ENCODE measurements at regions not wholly inside any gene's neighbourhood (a gene's known extent, or its start where the extent isn't known, plus 50 kb on each side); places are given as distances from the start of the nearest gene placed in this dataset.

GRCh38 chr14:86815341-86815740 is 1177.6 kb downstream of the GALC start:
- ChIA-PET CTCF (ENCODE audit: partially characterized antibody) (no interaction called here), POLR2A (ENCODE audit: partially characterized antibody) (no interaction called here)
- no peaks in the 10 kb centered on the region for H3K36me3 ChIP-seq (ENCODE audit: insufficient read depth, low read length)

GRCh38 chr14:86802726-86803125 is 1190.3 kb downstream of the GALC start:
- no peaks in the 10 kb centered on the region for H3K4me1 Mint-ChIP-seq
- Histone ChIP-seq H3K27me3 (ENCODE audit: insufficient read depth, low read length) (no peaks in the 10 kb centered on the region), H3K4me3 (ENCODE audit: low read length in 2 of 2) (no peak overlapping the region), H3K36me3 (ENCODE audit: insufficient read depth, low read length) (no peaks in the 10 kb centered on the region), H3K4me1 (ENCODE audit: insufficient read depth, low read length) (no peaks in the 10 kb centered on the region), H3K27ac (ENCODE audit: low read depth, low read length) (no peak overlapping the region), H3K9me3 (ENCODE audit: control insufficient read depth in 1 of 2, low read length in 2 of 2) (peaks cover 0 to 6% of the 10 kb centered on the region in 2 donors)
- POLR2A ChIA-PET (ENCODE audit: partially characterized antibody) = no interaction called here
- CTCF ChIA-PET (ENCODE audit: partially characterized antibody) = no interaction called here
- no peak overlapping the region for H3K27ac Mint-ChIP-seq
- H3K9me3 Mint-ChIP-seq = peaks cover 0 to 14% (median 8%) of the 10 kb centered on the region in 8 donors
- no peaks in the 10 kb centered on the region for H3K36me3 Mint-ChIP-seq
- intact Hi-C loops (cut with micrococcal nuclease) = no loop called here
- H3K27me3 Mint-ChIP-seq = no peaks in the 10 kb centered on the region
- no peak overlapping the region for H3K4me3 Mint-ChIP-seq
- DNase-seq = no peak

More at GRCh38 chr14:86815341-86815740, 1177.6 kb downstream of the GALC start:
- Mint-ChIP-seq H3K27me3 (no peaks in the 10 kb centered on the region), H3K9me3 (peaks cover 4 to 46% (median 23%) of the 10 kb centered on the region in 8 donors), H3K4me1 (no peaks in the 10 kb centered on the region), H3K4me3 (no peak overlapping the region), H3K36me3 (no peaks in the 10 kb centered on the region), H3K27ac (no peak overlapping the region)
- Histone ChIP-seq H3K4me3 (ENCODE audit: low read length in 2 of 2) (no peak overlapping the region), H3K4me1 (ENCODE audit: insufficient read depth, low read length) (no peaks in the 10 kb centered on the region), H3K27me3 (ENCODE audit: insufficient read depth, low read length) (no peaks in the 10 kb centered on the region), H3K9me3 (ENCODE audit: control insufficient read depth in 1 of 2, low read length in 2 of 2) (no peaks in the 10 kb centered on the region), H3K27ac (ENCODE audit: low read depth, low read length) (no peak overlapping the region)
- intact Hi-C loops (cut with micrococcal nuclease) = no loop called here
- DNase-seq = no peak

- POLR2A ChIA-PET (ENCODE audit: partially characterized antibody) = no interaction called here
- H3K36me3 Mint-ChIP-seq = no peaks in the 10 kb centered on the region
Observed at GRCh38 chr14:86799244-86799647, 1193.7 kb downstream of the GALC start.

GRCh38 chr14:86798330-86798729 is 1194.7 kb downstream of the GALC start:
- Mint-ChIP-seq H3K36me3 (no peaks in the 10 kb centered on the region), H3K27ac (no peak overlapping the region), H3K4me1 (no peaks in the 10 kb centered on the region), H3K27me3 (no peaks in the 10 kb centered on the region), H3K4me3 (no peak overlapping the region), H3K9me3 (peaks cover 2 to 11% (median 8%) of the 10 kb centered on the region in 8 donors)
- ChIA-PET CTCF (ENCODE audit: partially characterized antibody) (no interaction called here), POLR2A (ENCODE audit: partially characterized antibody) (no interaction called here)
- no peaks in the 10 kb centered on the region for H3K36me3 ChIP-seq (ENCODE audit: insufficient read depth, low read length)
- no peaks in the 10 kb centered on the region for H3K27me3 ChIP-seq (ENCODE audit: insufficient read depth, low read length)
- H3K4me1 ChIP-seq (ENCODE audit: insufficient read depth, low read length) = no peaks in the 10 kb centered on the region
- intact Hi-C loops (cut with micrococcal nuclease) = no loop called here
- no peak overlapping the region for H3K27ac ChIP-seq (ENCODE audit: low read depth, low read length)
- no peaks in the 10 kb centered on the region for H3K9me3 ChIP-seq (ENCODE audit: control insufficient read depth in 1 of 2, low read length in 2 of 2)
- no peak for DNase-seq
- no peak overlapping the region for H3K4me3 ChIP-seq (ENCODE audit: low read length in 2 of 2)

More at GRCh38 chr14:86799244-86799647, 1193.7 kb downstream of the GALC start:
- Histone ChIP-seq H3K4me1 (ENCODE audit: insufficient read depth, low read length) (no peaks in the 10 kb centered on the region), H3K36me3 (ENCODE audit: insufficient read depth, low read length) (no peaks in the 10 kb centered on the region), H3K4me3 (ENCODE audit: low read length in 2 of 2) (no peak overlapping the region), H3K9me3 (ENCODE audit: control insufficient read depth in 1 of 2, low read length in 2 of 2) (no peaks in the 10 kb centered on the region), H3K27ac (ENCODE audit: low read depth, low read length) (no peak overlapping the region), H3K27me3 (ENCODE audit: insufficient read depth, low read length) (no peaks in the 10 kb centered on the region)
- peaks cover 0 to 11% (median 10%) of the 10 kb centered on the region in 8 donors for H3K9me3 Mint-ChIP-seq
- H3K4me3 Mint-ChIP-seq = no peak overlapping the region
- H3K27ac Mint-ChIP-seq = no peak overlapping the region
- no peaks in the 10 kb centered on the region for H3K27me3 Mint-ChIP-seq
- DNase-seq = no peak
- no peaks in the 10 kb centered on the region for H3K4me1 Mint-ChIP-seq
- intact Hi-C loops (cut with micrococcal nuclease) = no loop called here
- CTCF ChIA-PET (ENCODE audit: partially characterized antibody) = no interaction called here

- no peaks in the 10 kb centered on the region for H3K36me3 Mint-ChIP-seq
- Histone ChIP-seq H3K27me3 (ENCODE audit: insufficient read depth, low read length) (no peaks in the 10 kb centered on the region), H3K4me3 (ENCODE audit: low read length in 2 of 2) (no peak overlapping the region), H3K4me1 (ENCODE audit: insufficient read depth, low read length) (no peaks in the 10 kb centered on the region), H3K9me3 (ENCODE audit: control insufficient read depth in 1 of 2, low read length in 2 of 2) (no peaks in the 10 kb centered on the region), H3K36me3 (ENCODE audit: insufficient read depth, low read length) (no peaks in the 10 kb centered on the region), H3K27ac (ENCODE audit: low read depth, low read length) (no peak overlapping the region)
- H3K4me3 Mint-ChIP-seq = no peak overlapping the region
- ChIA-PET CTCF (ENCODE audit: partially characterized antibody) (no interaction called here), POLR2A (ENCODE audit: partially characterized antibody) (no interaction called here)
- intact Hi-C loops (cut with micrococcal nuclease) = no loop called here
- H3K27ac Mint-ChIP-seq = no peak overlapping the region
- peaks cover 2 to 11% (median 7%) of the 10 kb centered on the region in 8 donors for H3K9me3 Mint-ChIP-seq
- H3K4me1 Mint-ChIP-seq = no peaks in the 10 kb centered on the region
- no peak for DNase-seq
- H3K27me3 Mint-ChIP-seq = no peaks in the 10 kb centered on the region
Observed at GRCh38 chr14:86797075-86797351, 1196.0 kb downstream of the GALC start.

GRCh38 chr14:86796221-86797074 is 1196.5 kb downstream of the GALC start:
- ChIA-PET CTCF (ENCODE audit: partially characterized antibody) (no interaction called here), POLR2A (ENCODE audit: partially characterized antibody) (no interaction called here)
- DNase-seq = no peak
- no peaks in the 10 kb centered on the region for H3K4me1 ChIP-seq (ENCODE audit: insufficient read depth, low read length)
- no peak overlapping the region for H3K27ac ChIP-seq (ENCODE audit: low read depth, low read length)
- H3K27me3 Mint-ChIP-seq = no peaks in the 10 kb centered on the region
- no peak overlapping the region for H3K4me3 Mint-ChIP-seq
- H3K9me3 ChIP-seq (ENCODE audit: control insufficient read depth in 1 of 2, low read length in 2 of 2) = no peaks in the 10 kb centered on the region
- intact Hi-C loops (cut with micrococcal nuclease) = no loop called here
- H3K4me1 Mint-ChIP-seq = no peaks in the 10 kb centered on the region
- H3K4me3 ChIP-seq (ENCODE audit: low read length in 2 of 2) = no peak overlapping the region
- no peaks in the 10 kb centered on the region for H3K36me3 Mint-ChIP-seq
- H3K9me3 Mint-ChIP-seq = peaks cover 2 to 10% (median 7%) of the 10 kb centered on the region in 8 donors
- no peak overlapping the region for H3K27ac Mint-ChIP-seq
- no peaks in the 10 kb centered on the region for H3K27me3 ChIP-seq (ENCODE audit: insufficient read depth, low read length)
- no peaks in the 10 kb centered on the region for H3K36me3 ChIP-seq (ENCODE audit: insufficient read depth, low read length)

- Histone ChIP-seq H3K36me3 (ENCODE audit: insufficient read depth, low read length) (no peaks in the 10 kb centered on the region), H3K4me1 (ENCODE audit: insufficient read depth, low read length) (no peaks in the 10 kb centered on the region), H3K27me3 (ENCODE audit: insufficient read depth, low read length) (no peaks in the 10 kb centered on the region), H3K4me3 (ENCODE audit: low read length in 2 of 2) (no peak overlapping the region), H3K27ac (ENCODE audit: low read depth, low read length) (no peak overlapping the region), H3K9me3 (ENCODE audit: control insufficient read depth in 1 of 2, low read length in 2 of 2) (no peaks in the 10 kb centered on the region)
- ChIA-PET POLR2A (ENCODE audit: partially characterized antibody) (no interaction called here), CTCF (ENCODE audit: partially characterized antibody) (no interaction called here)
- H3K27me3 Mint-ChIP-seq = no peaks in the 10 kb centered on the region
- H3K27ac Mint-ChIP-seq = no peak overlapping the region
- intact Hi-C loops (cut with micrococcal nuclease) = no loop called here
- H3K36me3 Mint-ChIP-seq = no peaks in the 10 kb centered on the region
- H3K9me3 Mint-ChIP-seq = peaks cover 0 to 11% (median 7%) of the 10 kb centered on the region in 8 donors
- H3K4me3 Mint-ChIP-seq = no peak overlapping the region
- H3K4me1 Mint-ChIP-seq = no peaks in the 10 kb centered on the region
- DNase-seq = no peak
Observed at GRCh38 chr14:86794689-86795088, 1198.3 kb downstream of the GALC start.
